ENCODE measurements at regions not wholly inside any gene's neighbourhood (a gene's known extent, or its start where the extent isn't known, plus 50 kb on each side); places are given as distances from the start of the nearest gene placed in this dataset.
A peak's percentile ranks its signal among the peaks of the same experiment; 100 is the strongest.

DNA sequence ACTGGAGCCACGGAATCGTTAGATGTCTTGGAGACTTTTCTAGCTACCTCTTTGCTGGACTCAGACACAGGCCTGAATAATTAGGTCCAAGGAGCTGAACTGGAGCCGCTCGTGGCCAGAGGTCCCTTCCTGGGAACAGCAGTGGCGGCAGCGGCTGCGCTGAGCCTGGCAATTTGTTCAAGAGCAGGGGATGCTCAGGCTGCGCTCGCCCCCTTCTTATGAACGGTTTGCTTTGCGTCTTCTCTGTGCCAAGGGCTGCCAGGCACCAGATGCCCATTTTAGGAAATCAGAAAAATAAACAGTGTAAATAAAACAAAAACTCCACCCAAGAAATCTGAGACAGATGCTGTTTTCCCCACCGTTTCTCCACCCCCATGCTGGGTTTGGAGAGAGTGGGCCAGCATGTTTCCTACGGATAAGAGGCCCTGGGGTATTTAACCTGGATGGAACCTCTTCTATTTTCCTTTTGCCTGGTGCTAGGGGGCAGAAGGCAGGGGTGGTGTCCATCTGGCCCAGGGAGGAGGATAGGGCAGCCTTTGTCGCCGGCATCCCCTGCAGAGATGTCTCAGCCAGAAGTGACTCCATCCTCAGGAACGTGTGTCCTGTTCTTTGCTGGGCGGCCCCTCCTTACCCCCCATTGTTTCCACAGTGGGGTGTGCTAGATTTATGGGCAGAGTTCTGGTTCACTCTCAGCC is 163.4 kb downstream of the SEC14L1 start:
- H3K27me3 ChIP-seq, result no peaks in the 10 kb centered on the region
- H3K4me3 ChIP-seq, result no peak overlapping the region
- peaks cover 0 to 12% (median 6%) of the 10 kb centered on the region in 4 donors for H3K36me3 ChIP-seq
- intact Hi-C loops (cut with DNase I; ENCODE audit: low total_unique reads), result no loop called here
- peaks cover 10 to 66% (median 18%) of the 10 kb centered on the region in 4 donors for H3K4me1 ChIP-seq
- TF ChIP-seq, protein P1, sequence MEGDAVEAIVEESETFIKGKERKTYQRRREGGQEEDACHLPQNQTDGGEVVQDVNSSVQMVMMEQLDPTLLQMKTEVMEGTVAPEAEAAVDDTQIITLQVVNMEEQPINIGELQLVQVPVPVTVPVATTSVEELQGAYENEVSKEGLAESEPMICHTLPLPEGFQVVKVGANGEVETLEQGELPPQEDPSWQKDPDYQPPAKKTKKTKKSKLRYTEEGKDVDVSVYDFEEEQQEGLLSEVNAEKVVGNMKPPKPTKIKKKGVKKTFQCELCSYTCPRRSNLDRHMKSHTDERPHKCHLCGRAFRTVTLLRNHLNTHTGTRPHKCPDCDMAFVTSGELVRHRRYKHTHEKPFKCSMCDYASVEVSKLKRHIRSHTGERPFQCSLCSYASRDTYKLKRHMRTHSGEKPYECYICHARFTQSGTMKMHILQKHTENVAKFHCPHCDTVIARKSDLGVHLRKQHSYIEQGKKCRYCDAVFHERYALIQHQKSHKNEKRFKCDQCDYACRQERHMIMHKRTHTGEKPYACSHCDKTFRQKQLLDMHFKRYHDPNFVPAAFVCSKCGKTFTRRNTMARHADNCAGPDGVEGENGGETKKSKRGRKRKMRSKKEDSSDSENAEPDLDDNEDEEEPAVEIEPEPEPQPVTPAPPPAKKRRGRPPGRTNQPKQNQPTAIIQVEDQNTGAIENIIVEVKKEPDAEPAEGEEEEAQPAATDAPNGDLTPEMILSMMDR (IDR thresholded peaks at IDR 0.05), result no peak
- TF ChIP-seq EP300 (IDR thresholded peaks at IDR 0.05) (no peak), POLR2A (IDR thresholded peaks at IDR 0.05) (no peak), POLR2AphosphoS5 (IDR thresholded peaks at IDR 0.05) (no peak)
- 72 to 79% (median 74%) methylated on average over 17 of the region's 17 CpGs for WGBS, 5 donors
- no peak for DNase-seq
- no peaks in the 10 kb centered on the region for H3K9me3 ChIP-seq
- peak overlapping the region in 1 of 5 donors; percentile 20 for H3K27ac ChIP-seq

DNA sequence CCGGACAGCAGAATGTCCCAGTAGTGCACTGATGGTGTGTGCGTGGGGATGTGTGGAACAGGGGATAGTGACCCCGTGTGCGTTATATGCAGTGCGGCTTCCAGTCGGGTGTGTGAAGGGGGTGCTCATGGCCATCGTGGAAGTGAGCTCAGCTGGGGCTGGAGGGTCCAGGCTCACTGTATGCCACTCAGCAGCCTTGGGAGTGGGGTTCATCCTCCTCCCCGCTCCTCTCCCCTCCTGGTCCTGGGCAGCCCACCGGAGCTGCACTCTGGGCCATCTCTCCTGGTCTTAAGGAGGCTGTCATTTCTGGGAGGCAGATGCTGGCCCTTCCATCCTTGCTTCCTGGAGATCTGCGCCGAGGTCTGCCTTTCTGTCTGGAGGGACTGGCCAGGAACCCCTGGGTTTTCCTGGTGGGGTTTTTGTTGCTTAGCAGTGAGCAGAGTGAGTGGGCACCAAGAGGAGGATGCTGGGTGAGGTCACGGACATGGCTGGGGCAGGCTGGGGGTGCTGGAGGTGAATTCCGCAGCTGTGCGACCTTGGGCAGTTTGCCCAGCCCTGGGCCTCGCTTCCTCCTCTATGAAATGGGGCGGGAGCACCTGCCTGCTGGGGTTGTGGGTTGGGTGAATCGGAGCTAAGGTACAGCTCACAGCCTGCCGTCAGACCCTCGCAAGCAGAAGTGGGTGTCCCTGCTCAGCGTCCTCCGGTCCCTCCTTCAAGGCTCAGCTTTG is 164.1 kb downstream of the SEC14L1 start:
- no peaks in the 10 kb centered on the region for H3K27me3 ChIP-seq
- intact Hi-C loops (cut with DNase I; ENCODE audit: low total_unique reads), result no loop called here
- no peak for TF ChIP-seq POLR2AphosphoS5 (IDR thresholded peaks at IDR 0.05)
- TF ChIP-seq, protein P1 (IDR thresholded peaks at IDR 0.05), result no peak
- no peak for TF ChIP-seq EP300 (IDR thresholded peaks at IDR 0.05)
- no peak for TF ChIP-seq POLR2A (IDR thresholded peaks at IDR 0.05)
- H3K4me3 ChIP-seq, result no peak overlapping the region
- 57 to 63% (median 62%) methylated on average over 19 to 21 of the region's 21 CpGs for WGBS, 5 donors
- H3K27ac ChIP-seq, result no peak overlapping the region
- H3K9me3 ChIP-seq, result no peaks in the 10 kb centered on the region
- DNase-seq, result peak in 1 of 2 donors; percentile 51
- peaks cover 0 to 12% (median 6%) of the 10 kb centered on the region in 4 donors for H3K36me3 ChIP-seq
- peaks cover 10 to 66% (median 17%) of the 10 kb centered on the region in 4 donors for H3K4me1 ChIP-seq

DNA sequence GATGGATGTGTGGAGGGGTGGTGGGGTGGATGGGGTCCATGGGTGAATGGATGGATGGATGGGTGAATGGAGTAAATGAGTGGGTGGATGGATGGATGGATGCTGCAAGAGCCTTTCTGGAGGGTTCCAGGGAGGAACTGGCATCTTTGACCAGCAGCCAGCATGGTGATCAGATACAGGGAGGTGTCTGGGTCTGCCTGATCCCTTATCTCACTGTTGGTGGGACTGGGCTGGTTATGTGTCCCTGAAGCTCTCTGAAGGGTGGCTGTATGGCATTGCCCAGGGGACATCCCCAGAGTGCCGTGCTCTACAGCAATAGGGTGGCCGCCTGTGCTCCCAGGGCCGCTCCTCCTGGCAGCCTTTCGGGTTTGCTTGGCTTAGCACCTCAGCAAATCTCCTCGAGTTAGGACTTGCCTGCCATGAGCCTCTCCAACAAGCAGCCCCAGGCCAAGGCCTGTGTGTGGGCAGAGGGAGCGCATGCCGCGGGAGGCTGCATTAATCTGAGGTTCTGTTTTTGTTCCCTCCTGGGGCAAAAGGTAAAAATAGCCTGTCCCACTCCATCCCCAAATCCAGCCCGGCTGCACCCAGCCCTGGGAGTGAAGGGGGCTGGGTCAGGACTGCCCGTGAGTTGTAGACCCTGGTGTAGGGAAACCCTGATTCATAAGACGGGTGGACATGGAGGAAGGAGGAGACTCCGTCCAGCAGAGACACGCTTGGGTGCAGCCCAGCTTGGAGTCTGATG is 165.4 kb downstream of the SEC14L1 start:
- H3K4me3 ChIP-seq, result no peak overlapping the region
- 86 to 93% (median 91%) methylated on average over 13 of the region's 13 CpGs for WGBS, 5 donors
- TF ChIP-seq, protein P1 (IDR thresholded peaks at IDR 0.05), result no peak
- TF ChIP-seq POLR2A (IDR thresholded peaks at IDR 0.05) (no peak), POLR2AphosphoS5 (IDR thresholded peaks at IDR 0.05) (no peak)

DNA sequence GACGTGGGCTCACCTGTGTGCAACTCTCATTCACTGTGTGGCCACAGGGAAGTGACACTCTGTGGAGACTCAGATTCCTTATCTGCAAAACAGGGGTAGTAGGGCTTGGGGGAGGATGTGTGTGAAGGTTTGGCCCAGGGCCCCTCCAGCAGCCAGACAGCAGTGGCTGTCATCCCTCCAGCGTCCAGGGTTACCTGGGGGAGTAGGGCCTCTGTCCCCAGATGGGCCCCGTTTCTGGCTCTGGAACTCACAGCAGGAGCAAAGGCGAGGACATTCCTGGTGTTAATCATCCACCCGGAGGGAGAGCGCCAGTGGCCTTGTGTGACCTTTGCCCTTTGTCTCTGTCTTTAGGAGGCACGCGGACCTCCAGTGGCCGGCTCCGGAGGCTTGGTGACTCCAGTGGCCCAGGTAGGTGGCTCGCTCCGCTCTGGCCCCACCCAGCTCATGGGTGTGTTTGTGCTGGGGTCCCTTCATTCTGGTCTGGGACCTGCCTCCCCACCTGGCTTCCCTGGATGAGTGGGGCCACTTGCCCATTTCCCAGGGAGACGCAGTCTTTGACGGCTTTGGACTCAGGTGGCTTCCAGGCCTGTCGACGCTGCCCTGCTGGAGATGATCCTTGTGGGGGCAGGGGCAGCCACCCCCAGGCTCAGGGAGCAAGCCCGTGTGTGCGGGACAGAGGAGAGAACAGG is 166.2 kb downstream of the SEC14L1 start:
- intact Hi-C loops (cut with DNase I; ENCODE audit: low total_unique reads), result no loop called here
- TF ChIP-seq POLR2AphosphoS5 (IDR thresholded peaks at IDR 0.05) (no peak), POLR2A (IDR thresholded peaks at IDR 0.05) (no peak), EP300 (IDR thresholded peaks at IDR 0.05) (no peak)
- TF ChIP-seq, protein P1 (IDR thresholded peaks at IDR 0.05), result no peak
- Histone ChIP-seq H3K36me3 (peaks cover 0 to 28% (median 10%) of the 10 kb centered on the region in 4 donors), H3K27ac (no peak overlapping the region), H3K9me3 (no peaks in the 10 kb centered on the region), H3K4me3 (no peak overlapping the region), H3K4me1 (peaks cover 10 to 55% (median 17%) of the 10 kb centered on the region in 4 donors), H3K27me3 (no peaks in the 10 kb centered on the region)
- DNase-seq, result no peak
- 74 to 79% (median 75%) methylated on average over 14 to 18 of the region's 18 CpGs for WGBS, 5 donors

More for the DNA sequence above, 165.4 kb downstream of the SEC14L1 start:
- H3K27me3 ChIP-seq, result no peaks in the 10 kb centered on the region
- no peak overlapping the region for H3K27ac ChIP-seq
- H3K9me3 ChIP-seq, result no peaks in the 10 kb centered on the region
- no peak for DNase-seq
- intact Hi-C loops (cut with DNase I; ENCODE audit: low total_unique reads), result no loop called here
- H3K4me1 ChIP-seq, result peaks cover 10 to 59% (median 17%) of the 10 kb centered on the region in 4 donors
- peaks cover 0 to 21% (median 7%) of the 10 kb centered on the region in 4 donors for H3K36me3 ChIP-seq

All from stomach (tissue), 8 donors.